K562 (cell line): ENCODE measurements at regions not wholly inside any gene's neighbourhood (a gene's known extent, or its start where the extent isn't known, plus 50 kb on each side); places are given as distances from the start of the nearest gene placed in this dataset.

Experiments used
- ATAC-seq: fragments of 200-7000 bp; cut with Tn5 transposase; 3 replicates; pipeline ENCODE4 v1.9.1; 2020; ENCODE audit warnings: moderate library complexity
- BruUV-seq: library from RNA; stranded (reverse); fragments of 400-500 nt; replicated peaks from 2 replicates; lab custom pipeline; 2021; lab: Mats Ljungman, UMichigan
- CTCF ChIA-PET: fragments of 300-600 bp; formaldehyde crosslinking; extraction: SDS; loops from one replicate; lab custom pipeline; 2021; ENCODE audit warnings: low intra/inter-chr PET ratio; lab: Yijun Ruan, JAX
- POLR2A ChIA-PET: fragments of 300-600, 350-650 bp; sonication (Branson Sonifier 250); formaldehyde crosslinking; extraction: SDS; loops from one replicate; lab custom pipeline; 2021; ENCODE audit warnings: antibody characterized with exemption, inconsistent platforms; lab: Yijun Ruan, JAX
- DNase-seq, 4 experiments: peaks; one replicate each; pipeline versions ENCODE4 v3.0.0 to v3.0.0-alpha.2; 2011 to 2018; ENCODE audit warnings: low spot score in 3 of 4, mixed read lengths in 3 of 4; ENCODE audit errors: extremely low read depth in 1 of 4
- FAIRE-seq: peaks from 2 replicates; lab custom pipeline; 2011; peaks lifted over from hg19 to GRCh38; lab: Jason Lieb, UNC
- H2AFZ ChIP-seq: 2 replicates; pipeline ENCODE4 v1.6.0; 2011; ENCODE audit warnings: low read depth, low read length, control low read depth, inconsistent platforms
- H3K27ac ChIP-seq: fragments of 200-600 bp; 3 replicates; pipeline ENCODE4 v1.8.0; 2011; ENCODE audit warnings: low read depth, mild to moderate bottlenecking, control low read depth, inconsistent platforms, low read length, moderate library complexity, mixed read lengths; ENCODE audit errors: extremely low read depth
- H3K27me3 ChIP-seq, 2 experiments: fragments of 300-600 bp in 1 of 2; 2 replicates in 1 of 2; 3 replicates in 1 of 2; pipeline versions ENCODE4 v1.6.0 to v1.8.0; 2011; ENCODE audit warnings: inconsistent platforms in 2 of 2, low read length in 2 of 2, mild to moderate bottlenecking in 1 of 2, mixed read lengths in 1 of 2, moderate library complexity in 1 of 2; ENCODE audit not compliant: control insufficient read depth in 2 of 2, insufficient read depth in 2 of 2
- H3K36me3 ChIP-seq: fragments of 300-600 bp; 3 replicates; pipeline ENCODE4 v1.8.0; 2011; ENCODE audit warnings: mild to moderate bottlenecking, low read length, inconsistent platforms; ENCODE audit not compliant: control insufficient read depth, insufficient read depth
- H3K4me1 ChIP-seq, 2 experiments: fragments of 200-600 bp in 1 of 2; replicated peaks in 1 of 2; 2 replicates in 1 of 2; 3 replicates in 1 of 2; pipeline versions ENCODE4 v1.5.1 to v1.8.0; 2011; ENCODE audit warnings: inconsistent platforms in 2 of 2, low read length in 2 of 2, mild to moderate bottlenecking in 1 of 2, mixed read lengths in 1 of 2, moderate library complexity in 1 of 2; ENCODE audit not compliant: control insufficient read depth in 2 of 2, insufficient read depth in 2 of 2
- H3K4me2 ChIP-seq: 2 replicates; pipeline ENCODE4 v1.6.1; 2011; ENCODE audit warnings: low read length, control low read depth, inconsistent platforms, mixed read lengths; ENCODE audit not compliant: insufficient read depth
- H3K4me3 ChIP-seq: fragments of 200-600 bp; sonication (generic), shearing (Covaris generic); 2 replicates; pipeline ENCODE4 v1.5.1; 2016; ENCODE audit warnings: control low read depth, inconsistent platforms
- H3K79me2 ChIP-seq: fragments of 200-600 bp; 3 replicates; pipeline ENCODE4 v1.8.0; 2011; ENCODE audit warnings: low read length, inconsistent platforms; ENCODE audit not compliant: control insufficient read depth, insufficient read depth
- H3K9ac ChIP-seq, 2 experiments: 2 replicates each; pipeline versions ENCODE4 v1.6.0 to v1.6.1; 2011; ENCODE audit warnings: low read depth in 2 of 2, low read length in 2 of 2, control low read depth in 1 of 2, inconsistent platforms in 1 of 2, mild to moderate bottlenecking in 1 of 2, mixed read lengths in 1 of 2; ENCODE audit not compliant: insufficient read depth in 1 of 2
- H3K9me1 ChIP-seq: one replicate; pipeline ENCODE4 v1.6.0; 2011; ENCODE audit warnings: inconsistent platforms, mild to moderate bottlenecking, low read length, moderate library complexity; ENCODE audit not compliant: control insufficient read depth, insufficient read depth
- H3K9me3 ChIP-seq: replicated peaks from 2 replicates; pipeline ENCODE4 v1.5.1; 2011; ENCODE audit warnings: low read depth, low read length, inconsistent platforms; ENCODE audit not compliant: control insufficient read depth, insufficient read depth
- H4K20me1 ChIP-seq: replicated peaks from 2 replicates; pipeline ENCODE4 v1.6.1; 2011; ENCODE audit warnings: low read length, inconsistent platforms, mixed read lengths; ENCODE audit not compliant: control insufficient read depth, insufficient read depth
- DDX20 ChIP-seq: fragments of 450-650 bp; IDR thresholded peaks from 2 replicates; pipeline ENCODE4 v1.6.1; 2016; ENCODE audit warnings: missing genetic modification characterization, low read depth, mild to moderate bottlenecking, missing compliant biosample characterization, moderate library complexity
- EZH2 ChIP-seq: IDR thresholded peaks from 2 replicates; pipeline ENCODE4 v1.6.1; 2012; ENCODE audit warnings: low read depth, mild to moderate bottlenecking, inconsistent platforms, low read length, borderline replicate concordance
- GTF2A2 ChIP-seq: IDR thresholded peaks from 2 replicates; pipeline ENCODE4 v1.6.1; 2016; ENCODE audit warnings: mild to moderate bottlenecking, missing genetic modification characterization, missing compliant biosample characterization
- SP1 ChIP-seq: sonication (generic); formaldehyde crosslinking; IDR thresholded peaks from 2 replicates; pipeline ENCODE4 v1.8.1; 2022; ENCODE audit warnings: mild to moderate bottlenecking, missing genetic modification reagents
- ZKSCAN3 ChIP-seq: fragments of 250-450 bp; sonication (Bioruptor Pico); IDR thresholded peaks from 2 replicates; pipeline ENCODE4 v1.4.0; 2020
- ZNF384 ChIP-seq: IDR thresholded peaks from 2 replicates; pipeline ENCODE4 v1.6.1; 2012; ENCODE audit warnings: low read depth, low read length, improper control_type of control experiment
- WGBS: fragments of 100-300 bp; shearing (Covaris generic); methylation state at CpG from one replicate; pipeline ENCODE4 v1.1.6; 2016; ENCODE audit warnings: low coverage, mixed read lengths; ENCODE audit not compliant: insufficient coverage; ENCODE audit errors: missing lambda C conversion rate; 5-methylcytosine and 5-hydroxymethylcytosine counted together
- in situ Hi-C: fragments of 300-500 bp; cut with MboI; formaldehyde crosslinking; loops from 4 replicates; pipeline ENCODE4 v1.15.0; 2018; ENCODE audit warnings: inconsistent platforms, mixed read lengths
- intact Hi-C: fragments of 100-400 bp; cut with micrococcal nuclease; formaldehyde crosslinking; loops from 2 replicates; pipeline ENCODE4 v1.14.2; 2022
- TF ChIP-seq, protein P1 (sequence below), 2 experiments: fragments of 450-650 bp; IDR thresholded peaks; 2 replicates each; pipeline ENCODE4 v1.6.1; 2018; ENCODE audit warnings: mild to moderate bottlenecking in 2 of 2, low read depth in 1 of 2; ENCODE audit not compliant: partially characterized antibody in 2 of 2
- TF ChIP-seq, protein P2 (sequence below): fragments of 450-650 bp; formaldehyde crosslinking; IDR thresholded peaks from 2 replicates; pipeline ENCODE4 v1.4.0; 2020; ENCODE audit warnings: mild to moderate bottlenecking, moderate library complexity

DNA sequence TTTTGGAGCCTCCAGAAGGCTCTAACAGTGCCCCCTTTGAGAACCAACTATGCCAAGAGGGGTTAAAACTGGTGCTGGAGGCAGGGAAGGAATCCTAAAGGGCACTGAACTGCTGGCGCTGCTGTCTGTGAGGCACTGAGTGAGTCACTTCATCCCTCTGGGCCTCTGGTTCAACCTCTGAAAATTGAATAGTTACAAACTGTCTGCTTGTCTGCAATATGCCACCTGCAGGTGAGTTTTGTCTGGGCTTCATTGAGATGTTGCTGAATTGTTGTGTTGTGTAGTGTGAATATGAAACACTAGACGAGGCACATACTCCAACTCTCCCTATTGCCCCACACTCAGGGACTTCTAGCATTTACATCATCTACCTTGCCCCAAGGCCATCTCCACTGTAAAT lies 68.0 kb downstream of the GRIN2B start:
- Histone ChIP-seq H3K9ac (no peak overlapping the region), H3K9me1 (no peaks in the 10 kb centered on the region), H4K20me1 (no peaks in the 10 kb centered on the region), H2AFZ (no peak overlapping the region), H3K79me2 (no peaks in the 10 kb centered on the region), H3K27ac (no peak overlapping the region), H3K27me3 (no peaks in the 10 kb centered on the region), H3K4me2 (no peak overlapping the region), H3K4me3 (no peak overlapping the region), H3K9me3 (no peaks in the 10 kb centered on the region), H3K4me1 (no peaks in the 10 kb centered on the region), H3K36me3 (no peaks in the 10 kb centered on the region)
- BruUV-seq = no TSS peak
- FAIRE-seq (no peak), ATAC-seq (no peak), DNase-seq (no peak)
- 0% methylated on average over 1 of the region's 2 CpGs for WGBS
- intact Hi-C loops = no loop called here
- ChIA-PET POLR2A (no interaction called here), CTCF (no interaction called here)
- in situ Hi-C loops = no loop called here
- TF ChIP-seq EZH2 (no peak), GTF2A2 (tag) (no peak), DDX20 (no peak), SP1 (CRISPR knock-in tag) (no peak), ZKSCAN3 (no peak), ZNF384 (no peak)
- TF ChIP-seq, protein P1, sequence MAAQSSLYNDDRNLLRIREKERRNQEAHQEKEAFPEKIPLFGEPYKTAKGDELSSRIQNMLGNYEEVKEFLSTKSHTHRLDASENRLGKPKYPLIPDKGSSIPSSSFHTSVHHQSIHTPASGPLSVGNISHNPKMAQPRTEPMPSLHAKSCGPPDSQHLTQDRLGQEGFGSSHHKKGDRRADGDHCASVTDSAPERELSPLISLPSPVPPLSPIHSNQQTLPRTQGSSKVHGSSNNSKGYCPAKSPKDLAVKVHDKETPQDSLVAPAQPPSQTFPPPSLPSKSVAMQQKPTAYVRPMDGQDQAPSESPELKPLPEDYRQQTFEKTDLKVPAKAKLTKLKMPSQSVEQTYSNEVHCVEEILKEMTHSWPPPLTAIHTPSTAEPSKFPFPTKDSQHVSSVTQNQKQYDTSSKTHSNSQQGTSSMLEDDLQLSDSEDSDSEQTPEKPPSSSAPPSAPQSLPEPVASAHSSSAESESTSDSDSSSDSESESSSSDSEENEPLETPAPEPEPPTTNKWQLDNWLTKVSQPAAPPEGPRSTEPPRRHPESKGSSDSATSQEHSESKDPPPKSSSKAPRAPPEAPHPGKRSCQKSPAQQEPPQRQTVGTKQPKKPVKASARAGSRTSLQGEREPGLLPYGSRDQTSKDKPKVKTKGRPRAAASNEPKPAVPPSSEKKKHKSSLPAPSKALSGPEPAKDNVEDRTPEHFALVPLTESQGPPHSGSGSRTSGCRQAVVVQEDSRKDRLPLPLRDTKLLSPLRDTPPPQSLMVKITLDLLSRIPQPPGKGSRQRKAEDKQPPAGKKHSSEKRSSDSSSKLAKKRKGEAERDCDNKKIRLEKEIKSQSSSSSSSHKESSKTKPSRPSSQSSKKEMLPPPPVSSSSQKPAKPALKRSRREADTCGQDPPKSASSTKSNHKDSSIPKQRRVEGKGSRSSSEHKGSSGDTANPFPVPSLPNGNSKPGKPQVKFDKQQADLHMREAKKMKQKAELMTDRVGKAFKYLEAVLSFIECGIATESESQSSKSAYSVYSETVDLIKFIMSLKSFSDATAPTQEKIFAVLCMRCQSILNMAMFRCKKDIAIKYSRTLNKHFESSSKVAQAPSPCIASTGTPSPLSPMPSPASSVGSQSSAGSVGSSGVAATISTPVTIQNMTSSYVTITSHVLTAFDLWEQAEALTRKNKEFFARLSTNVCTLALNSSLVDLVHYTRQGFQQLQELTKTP (IDR thresholded peaks at IDR 0.05; ENCODE audit: low read depth in 1 of 2, partially characterized antibody in 2 of 2) = no peak
- TF ChIP-seq, protein P2, sequence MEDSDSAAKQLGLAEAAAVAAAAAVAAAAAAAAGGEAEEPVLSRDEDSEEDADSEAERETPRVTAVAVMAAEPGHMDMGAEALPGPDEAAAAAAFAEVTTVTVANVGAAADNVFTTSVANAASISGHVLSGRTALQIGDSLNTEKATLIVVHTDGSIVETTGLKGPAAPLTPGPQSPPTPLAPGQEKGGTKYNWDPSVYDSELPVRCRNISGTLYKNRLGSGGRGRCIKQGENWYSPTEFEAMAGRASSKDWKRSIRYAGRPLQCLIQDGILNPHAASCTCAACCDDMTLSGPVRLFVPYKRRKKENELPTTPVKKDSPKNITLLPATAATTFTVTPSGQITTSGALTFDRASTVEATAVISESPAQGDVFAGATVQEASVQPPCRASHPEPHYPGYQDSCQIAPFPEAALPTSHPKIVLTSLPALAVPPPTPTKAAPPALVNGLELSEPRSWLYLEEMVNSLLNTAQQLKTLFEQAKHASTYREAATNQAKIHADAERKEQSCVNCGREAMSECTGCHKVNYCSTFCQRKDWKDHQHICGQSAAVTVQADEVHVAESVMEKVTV = no peak
